PC-9 (cell line): ENCODE measurements at regions not wholly inside any gene's neighbourhood (a gene's known extent, or its start where the extent isn't known, plus 50 kb on each side); places are given as distances from the start of the nearest gene placed in this dataset.
"Not testable (repeated sequence)": the region's sequence is repeated elsewhere in the genome, so short reads cannot be mapped to it uniquely, and the experiment has no call there.

Source experiments
- BruUV-seq: library from RNA; stranded (reverse); fragments of 400-500 nt; replicated peaks from 2 replicates; lab custom pipeline; 2021; lab: Mats Ljungman, UMichigan
- CTCF ChIA-PET: fragments of 300-600 bp; sonication (Branson Sonifier 250); formaldehyde crosslinking; loops from one replicate; lab custom pipeline; 2022; ENCODE audit warnings: antibody characterized with exemption; lab: Charles Lee
- POLR2A ChIA-PET: fragments of 300-600 bp; sonication (Branson Sonifier 250); formaldehyde crosslinking; loops from one replicate; lab custom pipeline; 2022; ENCODE audit warnings: antibody characterized with exemption; ENCODE audit not compliant: unreplicated experiment; lab: Charles Lee
- DNase-seq, 2 experiments: peaks; one replicate each; pipeline versions ENCODE4 v3.0.0 to v3.0.0-alpha.2; 2015 to 2022; ENCODE audit warnings: mixed read lengths in 1 of 2
- H2AFZ ChIP-seq: fragments of 200-600 bp; sonication (generic); 2 replicates; pipeline ENCODE4 v1.8.1; 2017; ENCODE audit warnings: antibody characterized with exemption
- H3F3A ChIP-seq: fragments of 200-600 bp; sonication (generic); 2 replicates; pipeline ENCODE4 v1.8.1; 2017; ENCODE audit warnings: antibody characterized with exemption, mild to moderate bottlenecking, low read depth; ENCODE audit not compliant: insufficient read depth
- H3K27ac ChIP-seq: fragments of 200-600 bp; sonication (generic); 2 replicates; pipeline ENCODE4 v1.6.1; 2016; ENCODE audit warnings: mixed run types
- H3K27me3 ChIP-seq: fragments of 200-600 bp; sonication (generic); 2 replicates; pipeline ENCODE4 v1.6.1; 2016; ENCODE audit warnings: low read depth, mixed run types; ENCODE audit not compliant: insufficient read depth
- H3K36me3 ChIP-seq: fragments of 200-600 bp; sonication (generic); 2 replicates; pipeline ENCODE4 v1.6.1; 2016; ENCODE audit warnings: low read depth, mixed run types
- H3K4me1 ChIP-seq: fragments of 200-600 bp; sonication (generic); replicated peaks from 2 replicates; pipeline ENCODE4 v1.6.1; 2016; ENCODE audit warnings: mixed run types; ENCODE audit not compliant: insufficient read depth
- H3K4me2 ChIP-seq: fragments of 200-600 bp; sonication (generic); 2 replicates; pipeline ENCODE4 v1.6.1; 2017; ENCODE audit warnings: mixed run types
- H3K4me3 ChIP-seq: fragments of 200-600 bp; sonication (generic); 2 replicates; pipeline ENCODE4 v1.6.1; 2016; ENCODE audit warnings: mixed run types
- H3K79me2 ChIP-seq: fragments of 200-600 bp; sonication (generic); 2 replicates; pipeline ENCODE4 v1.6.1; 2017; ENCODE audit warnings: low read depth, mixed run types
- H3K9me2 ChIP-seq: fragments of 200-600 bp; sonication (generic); 2 replicates; pipeline ENCODE4 v1.8.1; 2017; ENCODE audit warnings: mild to moderate bottlenecking; ENCODE audit not compliant: insufficient read depth
- H3K9me3 ChIP-seq: fragments of 200-600 bp; sonication (generic); 2 replicates; pipeline ENCODE4 v1.8.1; 2016; ENCODE audit warnings: low read depth; ENCODE audit not compliant: insufficient read depth
- H4K20me1 ChIP-seq: fragments of 200-600 bp; sonication (generic); 2 replicates; pipeline ENCODE4 v1.8.1; 2017; ENCODE audit not compliant: insufficient read depth
- CTCF ChIP-seq: fragments of 200-600 bp; sonication (generic); conservative IDR thresholded peaks from 2 replicates; pipeline ENCODE4 v1.6.1; 2017; ENCODE audit warnings: mixed run types, antibody characterized with exemption, mild to moderate bottlenecking, moderate library complexity
- EZH2 ChIP-seq: fragments of 200-600 bp; sonication (generic); IDR thresholded peaks from 2 replicates; pipeline ENCODE4 v1.8.0; 2017; ENCODE audit warnings: antibody characterized with exemption, low read depth
- intact Hi-C: fragments of 100-400 bp; cut with micrococcal nuclease; formaldehyde crosslinking; loops from one replicate; pipeline ENCODE4 v1.10.0; 2022; ENCODE audit not compliant: unreplicated experiment

GRCh38 chr9:135305546-135306180, 173.9 kb upstream of the PPP1R26 start:
- H2AFZ ChIP-seq = no peak overlapping the region
- H3K4me2 ChIP-seq = no peak overlapping the region
- no peak overlapping the region for H3K27ac ChIP-seq
- BruUV-seq = no TSS peak
- CTCF ChIA-PET = no interaction called here
- TF ChIP-seq EZH2 = no peak
- no peak for TF ChIP-seq CTCF
- POLR2A ChIA-PET = no interaction called here
- no peaks in the 10 kb centered on the region for H4K20me1 ChIP-seq
- intact Hi-C loops = no loop called here
- no peaks in the 10 kb centered on the region for H3K4me1 ChIP-seq
- H3K79me2 ChIP-seq = no peaks in the 10 kb centered on the region
- peaks cover 95% of the 10 kb centered on the region for H3K27me3 ChIP-seq
- H3K36me3 ChIP-seq = no peaks in the 10 kb centered on the region
- no peaks in the 10 kb centered on the region for H3F3A ChIP-seq
- no peaks in the 10 kb centered on the region for H3K9me3 ChIP-seq
- H3K9me2 ChIP-seq = no peaks in the 10 kb centered on the region
- no peak for DNase-seq
- no peak overlapping the region for H3K4me3 ChIP-seq

GRCh38 chr9:135306699-135307098, 172.9 kb upstream of the PPP1R26 start:
- no peaks in the 10 kb centered on the region for H3K9me2 ChIP-seq
- no peak overlapping the region for H2AFZ ChIP-seq
- intact Hi-C loops = no loop called here
- H3K4me3 ChIP-seq = no peak overlapping the region
- no peak overlapping the region for H3K4me2 ChIP-seq
- H3K36me3 ChIP-seq = no peaks in the 10 kb centered on the region
- no peaks in the 10 kb centered on the region for H3F3A ChIP-seq
- no peaks in the 10 kb centered on the region for H3K9me3 ChIP-seq
- BruUV-seq = no TSS peak
- no peaks in the 10 kb centered on the region for H3K79me2 ChIP-seq
- TF ChIP-seq EZH2 (no peak), CTCF (no peak)
- no peak for DNase-seq
- CTCF ChIA-PET = no interaction called here
- no peak overlapping the region for H3K27ac ChIP-seq
- no peaks in the 10 kb centered on the region for H3K4me1 ChIP-seq
- POLR2A ChIA-PET = no interaction called here
- peaks cover 95% of the 10 kb centered on the region for H3K27me3 ChIP-seq
- no peaks in the 10 kb centered on the region for H4K20me1 ChIP-seq

- Histone ChIP-seq H3K9me3 (no peaks in the 10 kb centered on the region), H3K9me2 (no peaks in the 10 kb centered on the region), H3K4me2 (no peak overlapping the region), H3K27me3 (peaks cover 95% of the 10 kb centered on the region), H4K20me1 (no peaks in the 10 kb centered on the region), H2AFZ (no peak overlapping the region), H3K36me3 (no peaks in the 10 kb centered on the region), H3K4me3 (no peak overlapping the region), H3K27ac (no peak overlapping the region), H3K4me1 (no peaks in the 10 kb centered on the region), H3F3A (no peaks in the 10 kb centered on the region), H3K79me2 (no peaks in the 10 kb centered on the region)
- DNase-seq = no peak
- POLR2A ChIA-PET = no interaction called here
- intact Hi-C loops = no loop called here
- TF ChIP-seq CTCF (no peak), EZH2 (no peak)
- CTCF ChIA-PET = interaction anchor here (0.7 kb wide), 1 partner anchor 57 kb away, joined by 6 read pairs; no protein-coding TSS in a partner anchor
- BruUV-seq = no TSS peak
Measured at GRCh38 chr9:135307300-135307699, 172.3 kb upstream of the PPP1R26 start.

- H2AFZ ChIP-seq, H3K36me3 ChIP-seq, H3K27ac ChIP-seq, POLR2A ChIA-PET, H3K9me2 ChIP-seq, H4K20me1 ChIP-seq, BruUV-seq, H3K4me1 ChIP-seq, DNase-seq, intact Hi-C loops, H3K79me2 ChIP-seq, H3F3A ChIP-seq, H3K4me3 ChIP-seq, H3K9me3 ChIP-seq, H3K4me2 ChIP-seq, CTCF ChIA-PET: not testable (repeated sequence)
- H3K27me3 ChIP-seq = peaks cover 88% of the 10 kb centered on the region
Measured at GRCh38 chr9:135307919-135308318, 171.7 kb upstream of the PPP1R26 start.
